ENCODE measurements at regions not wholly inside any gene's neighbourhood (a gene's known extent, or its start where the extent isn't known, plus 50 kb on each side); places are given as distances from the start of the nearest gene placed in this dataset.
"Not testable (repeated sequence)": the region's sequence is repeated elsewhere in the genome, so short reads cannot be mapped to it uniquely, and the experiment has no call there.

- DNase-seq = no peak
These were observed 291.6 kb upstream of the SEMA3C start for GRCh38 chr7:81210137-81211064.

GRCh38 chr7:81209059-81209458 lies 290.2 kb upstream of the SEMA3C start:
- no peak for DNase-seq

GRCh38 chr7:81207801-81208200 lies 288.9 kb upstream of the SEMA3C start:
- no peak for DNase-seq

- DNase-seq = no peak
These were observed 288.0 kb upstream of the SEMA3C start for GRCh38 chr7:81206667-81207360.

GRCh38 chr7:81206217-81206616 lies 287.4 kb upstream of the SEMA3C start:
- DNase-seq = no peak

- DNase-seq = no peak
These were observed 282.3 kb upstream of the SEMA3C start for GRCh38 chr7:81201188-81201587.

GRCh38 chr7:81198766-81199165 lies 279.9 kb upstream of the SEMA3C start:
- no peak for DNase-seq

- DNase-seq = no peak
These were observed 278.4 kb upstream of the SEMA3C start for GRCh38 chr7:81197266-81197665.

GRCh38 chr7:81195033-81195432 lies 276.2 kb upstream of the SEMA3C start:
- no peak for DNase-seq

- no peak for DNase-seq
These were observed 272.3 kb upstream of the SEMA3C start for GRCh38 chr7:81190997-81191768.

GRCh38 chr7:81187753-81188152 lies 268.9 kb upstream of the SEMA3C start:
- DNase-seq = no peak

GRCh38 chr7:81186691-81187090 lies 267.8 kb upstream of the SEMA3C start:
- no peak for DNase-seq

- DNase-seq = no peak
These were observed 266.2 kb upstream of the SEMA3C start for GRCh38 chr7:81185072-81185471.

GRCh38 chr7:81183326-81183725 lies 264.5 kb upstream of the SEMA3C start:
- no peak for DNase-seq

GRCh38 chr7:81182056-81182455 lies 263.2 kb upstream of the SEMA3C start:
- DNase-seq = not testable (repeated sequence)

GRCh38 chr7:81181066-81181465 lies 262.2 kb upstream of the SEMA3C start:
- DNase-seq = no peak

- no peak for DNase-seq
These were observed 261.7 kb upstream of the SEMA3C start for GRCh38 chr7:81180573-81180972.

- DNase-seq = no peak
These were observed 256.6 kb upstream of the SEMA3C start for GRCh38 chr7:81175275-81175940.

GRCh38 chr7:81173766-81174281 lies 255.0 kb upstream of the SEMA3C start:
- no peak for DNase-seq

GRCh38 chr7:81170291-81170690 lies 251.4 kb upstream of the SEMA3C start:
- no peak for DNase-seq

GRCh38 chr7:81167934-81168333 lies 249.1 kb upstream of the SEMA3C start:
- no peak for DNase-seq

GRCh38 chr7:81165070-81165469 lies 246.2 kb upstream of the SEMA3C start:
- DNase-seq = no peak
